Neural progenitor cell (in vitro differentiated cells): ENCODE measurements at regions not wholly inside any gene's neighbourhood (a gene's known extent, or its start where the extent isn't known, plus 50 kb on each side); places are given as distances from the start of the nearest gene placed in this dataset.

ENCODE experiments used
- CTCF ChIP-seq: fragments of 200-600 bp; sonication (generic); IDR thresholded peaks from 2 replicates; pipeline ENCODE4 v1.5.1; 2017; ENCODE audit warnings: antibody characterized with exemption, mild to moderate bottlenecking
- EZH2phosphoT487 ChIP-seq: fragments of 200-600 bp; sonication (generic); IDR thresholded peaks from 2 replicates; pipeline ENCODE4 v1.6.1; 2017; ENCODE audit warnings: antibody characterized with exemption

GRCh38 chr9:115575147-115575546 is 457.2 kb upstream of the TNC start:
- TF ChIP-seq CTCF: no peak
- no peak for TF ChIP-seq EZH2phosphoT487
